Activated CD8-positive, alpha-beta memory T cell treated with anti-CD3 and anti-CD28 coated beads, Interleukin-2, amount 10 ng/mL, durations not matched to agents 7 days and 5 days (primary cell): ENCODE measurements at regions not wholly inside any gene's neighbourhood (a gene's known extent, or its start where the extent isn't known, plus 50 kb on each side); places are given as distances from the start of the nearest gene placed in this dataset.

ENCODE experiments used
- ATAC-seq: fragments of 150-1000 bp; cut with Tn5 transposase; one replicate; pipeline ENCODE4 v1.10.0; 2021; ENCODE audit warnings: moderate library complexity
- CTCF ChIA-PET: fragments of 350-600 bp; sonication (Branson Sonifier 250); formaldehyde crosslinking; loops from one replicate; lab custom pipeline; 2021; ENCODE audit warnings: antibody characterized with exemption; lab: Charles Lee
- DNase-seq: peaks from one replicate; pipeline ENCODE4 v3.0.0-alpha.2; 2020
- H3K27ac Mint-ChIP-seq: one replicate; pipeline ENCODE4 v1.8.0; 2021; ENCODE audit warnings: mild to moderate bottlenecking, mixed read lengths
- H3K27me3 Mint-ChIP-seq: one replicate; pipeline ENCODE4 v1.8.0; 2021; ENCODE audit warnings: mixed read lengths
- H3K36me3 Mint-ChIP-seq: one replicate; pipeline ENCODE4 v1.8.0; 2021; ENCODE audit warnings: mild to moderate bottlenecking, mixed read lengths
- H3K4me1 Mint-ChIP-seq: one replicate; pipeline ENCODE4 v1.8.0; 2021; ENCODE audit warnings: mixed read lengths
- H3K4me3 Mint-ChIP-seq: one replicate; pipeline ENCODE4 v1.8.0; 2021; ENCODE audit warnings: mild to moderate bottlenecking, moderate library complexity, mixed read lengths
- H3K9me3 Mint-ChIP-seq: one replicate; pipeline ENCODE4 v1.8.0; 2022; ENCODE audit warnings: low read depth, mixed read lengths

- CTCF ChIA-PET, result interaction anchor here (1.0 kb wide), 1 partner anchor 13 kb away, joined by 3 read pairs; no protein-coding TSS in a partner anchor
Observed at GRCh38 chr2:14915983-14916382, 283.5 kb downstream of the LRATD1 start.

GRCh38 chr2:14923820-14924580 is 291.5 kb downstream of the LRATD1 start:
- Mint-ChIP-seq H3K9me3 (no peaks in the 10 kb centered on the region), H3K36me3 (no peaks in the 10 kb centered on the region), H3K27me3 (no peaks in the 10 kb centered on the region), H3K4me3 (no peak overlapping the region), H3K27ac (no peak overlapping the region), H3K4me1 (no peaks in the 10 kb centered on the region)
- DNase-seq, result no peak
- ATAC-seq, result no peak
- CTCF ChIA-PET, result no interaction called here

More at GRCh38 chr2:14915983-14916382, 283.5 kb downstream of the LRATD1 start:
- Mint-ChIP-seq H3K27me3 (no peaks in the 10 kb centered on the region), H3K9me3 (no peaks in the 10 kb centered on the region), H3K27ac (no peak overlapping the region), H3K36me3 (no peaks in the 10 kb centered on the region), H3K4me1 (no peaks in the 10 kb centered on the region), H3K4me3 (no peak overlapping the region)
- ATAC-seq (no peak), DNase-seq (no peak)

GRCh38 chr2:14925471-14925870 is 293.0 kb downstream of the LRATD1 start:
- DNase-seq (no peak), ATAC-seq (no peak)
- CTCF ChIA-PET, result no interaction called here
- no peaks in the 10 kb centered on the region for H3K4me1 Mint-ChIP-seq
- no peak overlapping the region for H3K27ac Mint-ChIP-seq
- no peak overlapping the region for H3K4me3 Mint-ChIP-seq
- no peaks in the 10 kb centered on the region for H3K36me3 Mint-ChIP-seq
- no peaks in the 10 kb centered on the region for H3K9me3 Mint-ChIP-seq
- no peaks in the 10 kb centered on the region for H3K27me3 Mint-ChIP-seq

GRCh38 chr2:14927021-14927564 is 294.6 kb downstream of the LRATD1 start:
- CTCF ChIA-PET, result no interaction called here
- Mint-ChIP-seq H3K27me3 (no peaks in the 10 kb centered on the region), H3K36me3 (no peaks in the 10 kb centered on the region), H3K4me1 (no peaks in the 10 kb centered on the region), H3K9me3 (no peaks in the 10 kb centered on the region), H3K27ac (no peak overlapping the region), H3K4me3 (no peak overlapping the region)
- ATAC-seq (no peak), DNase-seq (no peak)

- DNase-seq, result no peak
- no peaks in the 10 kb centered on the region for H3K27me3 Mint-ChIP-seq
- H3K36me3 Mint-ChIP-seq, result no peaks in the 10 kb centered on the region
- no peaks in the 10 kb centered on the region for H3K4me1 Mint-ChIP-seq
- CTCF ChIA-PET, result no interaction called here
- no peaks in the 10 kb centered on the region for H3K9me3 Mint-ChIP-seq
- no peak overlapping the region for H3K4me3 Mint-ChIP-seq
- no peak overlapping the region for H3K27ac Mint-ChIP-seq
- no peak for ATAC-seq
Observed at GRCh38 chr2:14928056-14928455, 295.5 kb downstream of the LRATD1 start.

- ATAC-seq (no peak), DNase-seq (no peak)
- no peak overlapping the region for H3K4me3 Mint-ChIP-seq
- H3K4me1 Mint-ChIP-seq, result no peaks in the 10 kb centered on the region
- no peaks in the 10 kb centered on the region for H3K9me3 Mint-ChIP-seq
- no peaks in the 10 kb centered on the region for H3K36me3 Mint-ChIP-seq
- H3K27ac Mint-ChIP-seq, result no peak overlapping the region
- peaks cover 4% of the 10 kb centered on the region for H3K27me3 Mint-ChIP-seq
- CTCF ChIA-PET, result no interaction called here
Observed at GRCh38 chr2:14930441-14930840, 297.9 kb downstream of the LRATD1 start.

GRCh38 chr2:14932285-14932684 is 299.8 kb downstream of the LRATD1 start:
- CTCF ChIA-PET, result no interaction called here
- no peak overlapping the region for H3K27ac Mint-ChIP-seq

GRCh38 chr2:14933753-14934152 is 301.2 kb downstream of the LRATD1 start:
- DNase-seq (no peak), ATAC-seq (no peak)
- Mint-ChIP-seq H3K36me3 (no peaks in the 10 kb centered on the region), H3K4me1 (no peaks in the 10 kb centered on the region), H3K27me3 (peaks cover 4% of the 10 kb centered on the region), H3K27ac (no peak overlapping the region), H3K9me3 (no peaks in the 10 kb centered on the region), H3K4me3 (no peak overlapping the region)
- CTCF ChIA-PET, result no interaction called here

More at GRCh38 chr2:14932285-14932684, 299.8 kb downstream of the LRATD1 start:
- H3K9me3 Mint-ChIP-seq, result no peaks in the 10 kb centered on the region
- H3K4me3 Mint-ChIP-seq, result no peak overlapping the region
- ATAC-seq, result no peak
- no peak for DNase-seq
- peaks cover 4% of the 10 kb centered on the region for H3K27me3 Mint-ChIP-seq
- no peaks in the 10 kb centered on the region for H3K36me3 Mint-ChIP-seq
- H3K4me1 Mint-ChIP-seq, result no peaks in the 10 kb centered on the region

- Mint-ChIP-seq H3K36me3 (no peaks in the 10 kb centered on the region), H3K27ac (no peak overlapping the region), H3K27me3 (peaks cover 4% of the 10 kb centered on the region), H3K4me1 (no peaks in the 10 kb centered on the region), H3K9me3 (no peaks in the 10 kb centered on the region), H3K4me3 (no peak overlapping the region)
- CTCF ChIA-PET, result no interaction called here
- ATAC-seq (no peak), DNase-seq (no peak)
Observed at GRCh38 chr2:14936426-14936825, 303.9 kb downstream of the LRATD1 start.

- no peak for ATAC-seq
- Mint-ChIP-seq H3K36me3 (no peaks in the 10 kb centered on the region), H3K4me1 (no peaks in the 10 kb centered on the region), H3K9me3 (no peaks in the 10 kb centered on the region), H3K4me3 (no peak overlapping the region), H3K27ac (no peak overlapping the region), H3K27me3 (peaks cover 4% of the 10 kb centered on the region)
- CTCF ChIA-PET, result no interaction called here
- DNase-seq, result no peak
Observed at GRCh38 chr2:14937336-14937735, 304.8 kb downstream of the LRATD1 start.

GRCh38 chr2:14941151-14941631 is 308.7 kb downstream of the LRATD1 start:
- H3K4me1 Mint-ChIP-seq, result no peaks in the 10 kb centered on the region
- H3K27me3 Mint-ChIP-seq, result no peaks in the 10 kb centered on the region
- ATAC-seq (no peak), DNase-seq (no peak)
- no peak overlapping the region for H3K27ac Mint-ChIP-seq
- no peak overlapping the region for H3K4me3 Mint-ChIP-seq
- no peaks in the 10 kb centered on the region for H3K9me3 Mint-ChIP-seq
- CTCF ChIA-PET, result no interaction called here
- H3K36me3 Mint-ChIP-seq, result no peaks in the 10 kb centered on the region

- CTCF ChIA-PET, result no interaction called here
- DNase-seq, result no peak
- H3K27ac Mint-ChIP-seq, result no peak overlapping the region
- no peaks in the 10 kb centered on the region for H3K36me3 Mint-ChIP-seq
- H3K9me3 Mint-ChIP-seq, result no peaks in the 10 kb centered on the region
- ATAC-seq, result no peak
- no peak overlapping the region for H3K4me3 Mint-ChIP-seq
- no peaks in the 10 kb centered on the region for H3K4me1 Mint-ChIP-seq
- H3K27me3 Mint-ChIP-seq, result peaks cover 5% of the 10 kb centered on the region
Observed at GRCh38 chr2:14942987-14943386, 310.5 kb downstream of the LRATD1 start.

GRCh38 chr2:14944562-14945346 is 312.2 kb downstream of the LRATD1 start:
- DNase-seq (no peak), ATAC-seq (no peak)
- H3K27me3 Mint-ChIP-seq, result peaks cover 5% of the 10 kb centered on the region
- H3K4me3 Mint-ChIP-seq, result no peak overlapping the region
- H3K4me1 Mint-ChIP-seq, result no peaks in the 10 kb centered on the region
- no peak overlapping the region for H3K27ac Mint-ChIP-seq
- no peaks in the 10 kb centered on the region for H3K9me3 Mint-ChIP-seq
- H3K36me3 Mint-ChIP-seq, result no peaks in the 10 kb centered on the region
- CTCF ChIA-PET, result no interaction called here
